NCI-H82 (cell line): ENCODE measurements at regions not wholly inside any gene's neighbourhood (a gene's known extent, or its start where the extent isn't known, plus 50 kb on each side); places are given as distances from the start of the nearest gene placed in this dataset.
"Not testable (repeated sequence)": the region's sequence is repeated elsewhere in the genome, so short reads cannot be mapped to it uniquely, and the experiment has no call there.

Source experiments
- DNase-seq: peaks from one replicate; lab custom pipeline; 2025; lab: John Stamatoyannopoulos, UW

DNA sequence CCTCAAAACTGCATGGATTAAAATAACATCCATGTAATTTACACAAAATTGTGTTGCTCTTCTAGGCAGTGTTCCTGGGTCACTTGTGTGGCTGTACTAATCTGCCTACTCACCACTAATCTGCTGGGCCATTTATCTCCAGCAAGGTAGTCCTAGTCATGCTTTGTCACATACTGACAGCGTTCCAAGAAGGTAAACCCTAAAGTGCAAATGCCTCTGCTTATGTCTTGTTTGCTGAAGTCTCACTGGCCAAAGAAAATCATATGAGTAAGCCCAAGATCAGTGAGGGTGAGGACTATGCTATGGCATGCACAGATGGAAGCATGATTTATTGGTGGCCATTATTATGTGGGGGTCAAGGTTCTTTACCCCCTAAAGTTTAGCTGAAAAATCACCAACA, 630.2 kb upstream of the LUZP2 start:
- no peak for DNase-seq

DNA sequence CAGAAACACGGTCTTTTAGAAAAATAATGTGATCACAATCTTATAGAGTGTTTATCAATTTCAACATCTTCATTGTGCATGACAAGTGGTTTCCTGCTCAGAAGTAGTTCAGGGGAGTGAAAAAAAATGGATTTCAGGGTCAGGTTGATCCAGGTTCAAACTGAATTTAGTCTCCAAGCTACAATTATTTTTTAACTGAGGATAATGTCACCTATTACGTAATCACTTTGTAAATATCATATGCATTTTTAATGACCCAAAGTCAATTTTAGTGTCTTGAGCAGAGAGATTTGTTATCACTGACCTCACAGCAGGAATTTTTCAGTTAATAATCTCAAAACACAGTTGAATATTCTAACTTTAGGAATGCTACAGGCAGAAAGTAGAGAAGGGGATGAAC, 627.2 kb upstream of the LUZP2 start:
- DNase-seq: no peak

- DNase-seq: no peak
Measured at GRCh38 chr11:23873406-23873805, 623.4 kb upstream of the LUZP2 start.

DNA sequence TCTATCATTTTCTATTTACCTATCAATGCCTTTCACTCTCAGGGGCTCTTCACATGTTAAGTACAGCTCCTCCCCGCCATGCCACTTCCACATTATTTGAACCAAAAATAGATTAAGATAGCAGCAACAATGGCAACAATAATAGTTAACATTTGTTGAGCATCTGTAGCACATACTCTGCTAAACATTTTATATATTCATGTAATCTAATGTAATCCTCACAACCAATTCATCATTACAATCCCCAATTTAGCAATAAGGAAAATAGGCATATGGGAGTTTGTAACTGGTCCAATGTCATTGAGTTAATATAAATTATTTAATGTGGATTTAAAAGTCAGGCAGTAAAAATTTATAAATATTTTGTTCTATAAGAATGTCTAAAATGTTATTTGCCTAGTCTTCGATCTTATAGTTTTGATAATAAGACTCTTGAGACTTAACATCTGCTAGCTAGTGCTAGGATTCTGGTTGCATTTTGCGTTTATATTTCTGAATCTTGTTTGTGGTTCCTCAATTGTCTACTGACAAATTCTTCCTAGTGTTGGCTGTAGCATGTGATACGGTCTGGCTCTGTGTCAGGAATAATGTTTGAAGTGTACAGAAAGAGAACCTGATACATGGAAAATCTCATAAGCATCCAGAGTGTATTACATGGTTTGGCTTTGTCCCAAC, 621.5 kb upstream of the LUZP2 start:
- DNase-seq: no peak

- not testable (repeated sequence) for DNase-seq
Measured at GRCh38 chr11:23883426-23884048, 613.3 kb upstream of the LUZP2 start.

- no peak for DNase-seq
Measured at GRCh38 chr11:23884341-23884740, 612.5 kb upstream of the LUZP2 start.

- DNase-seq: no peak
Measured at GRCh38 chr11:23885801-23886200, 611.1 kb upstream of the LUZP2 start.

DNA sequence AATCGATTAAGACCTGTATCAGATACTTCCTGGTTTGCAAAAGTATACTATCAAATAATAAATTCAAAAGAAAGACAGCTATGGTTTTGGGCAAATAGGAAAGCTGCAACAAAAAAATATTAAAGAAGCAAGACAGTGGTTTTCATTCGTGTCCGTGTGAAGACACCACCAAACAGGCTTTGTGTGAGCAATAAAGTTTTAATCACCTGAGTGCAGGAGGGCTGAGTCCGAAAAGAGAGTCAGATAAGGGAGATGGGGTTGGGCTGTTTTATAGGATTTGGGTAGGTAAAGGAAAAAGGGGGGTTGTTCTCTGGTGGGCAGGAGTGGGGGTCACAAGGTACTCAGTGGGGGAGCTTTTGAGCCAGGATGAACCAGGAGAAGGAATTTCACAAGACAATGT, 609.7 kb upstream of the LUZP2 start:
- not testable (repeated sequence) for DNase-seq

DNA sequence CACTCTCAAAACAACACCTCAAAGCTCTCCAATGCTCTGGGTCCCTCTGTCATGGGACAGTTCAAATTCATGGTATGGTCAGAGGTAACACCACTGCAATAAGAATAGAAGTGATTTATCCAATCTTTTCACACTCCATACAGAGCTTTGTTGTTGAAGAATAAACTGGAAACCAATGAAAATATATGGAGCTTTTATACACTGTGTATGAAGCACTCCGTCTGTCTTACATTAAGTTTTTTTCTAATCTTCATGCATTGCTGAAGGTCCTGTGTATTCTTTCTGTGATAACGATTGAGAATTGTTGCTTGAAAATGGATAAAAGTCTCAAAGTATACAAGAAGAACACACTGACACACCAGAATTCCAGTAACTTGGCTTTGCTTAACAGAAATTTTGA, 603.7 kb upstream of the LUZP2 start:
- no peak for DNase-seq

- DNase-seq: peak; percentile 3
Measured at GRCh38 chr11:23897453-23898286, 599.2 kb upstream of the LUZP2 start.

- no peak for DNase-seq
Measured at GRCh38 chr11:23903044-23903704, 593.7 kb upstream of the LUZP2 start.

GRCh38 chr11:23919455-23919854, 577.4 kb upstream of the LUZP2 start:
- DNase-seq: no peak

DNA sequence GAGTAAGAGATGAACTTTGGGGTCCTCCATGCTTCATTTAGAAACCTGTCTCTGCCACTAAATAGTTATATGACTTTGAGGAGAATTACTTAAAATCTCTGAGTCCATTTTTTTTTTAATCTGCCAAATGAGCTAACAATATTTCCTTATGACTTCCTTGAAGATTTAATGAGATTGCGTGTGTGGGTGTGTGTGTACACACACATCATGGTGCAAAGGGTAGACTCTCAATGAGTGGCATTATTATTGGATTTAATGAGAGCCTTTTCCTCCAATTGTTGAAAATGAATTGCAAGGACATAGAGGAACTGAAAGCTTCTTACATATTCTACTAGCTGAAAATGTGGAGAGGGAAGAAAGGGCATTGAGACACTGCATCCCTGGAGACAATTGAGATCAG, 573.5 kb upstream of the LUZP2 start:
- DNase-seq: no peak

GRCh38 chr11:23924226-23924625, 572.6 kb upstream of the LUZP2 start:
- DNase-seq: no peak

- DNase-seq: no peak
Measured at GRCh38 chr11:23931443-23931842, 565.4 kb upstream of the LUZP2 start.

DNA sequence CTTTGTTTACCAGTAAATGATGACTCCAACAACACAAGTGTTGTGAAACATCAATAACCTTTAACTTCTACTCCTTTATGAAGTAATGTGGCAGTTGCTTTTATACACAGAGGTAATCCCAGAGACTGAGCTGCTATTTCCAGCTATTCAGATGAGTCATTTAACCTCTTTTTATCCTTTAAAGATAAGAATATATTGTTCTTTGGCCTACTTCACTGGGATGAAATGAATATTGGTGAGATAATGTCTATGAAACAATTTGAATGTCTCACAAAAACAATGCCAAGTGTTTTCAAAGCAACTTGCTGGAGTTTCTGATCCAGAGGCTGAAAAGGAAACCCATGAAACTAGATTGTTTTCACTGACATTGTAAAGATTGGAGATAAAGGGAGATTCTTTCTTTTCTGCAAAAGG, 564.4 kb upstream of the LUZP2 start:
- no peak for DNase-seq

GRCh38 chr11:23933721-23934120, 563.1 kb upstream of the LUZP2 start:
- no peak for DNase-seq

DNA sequence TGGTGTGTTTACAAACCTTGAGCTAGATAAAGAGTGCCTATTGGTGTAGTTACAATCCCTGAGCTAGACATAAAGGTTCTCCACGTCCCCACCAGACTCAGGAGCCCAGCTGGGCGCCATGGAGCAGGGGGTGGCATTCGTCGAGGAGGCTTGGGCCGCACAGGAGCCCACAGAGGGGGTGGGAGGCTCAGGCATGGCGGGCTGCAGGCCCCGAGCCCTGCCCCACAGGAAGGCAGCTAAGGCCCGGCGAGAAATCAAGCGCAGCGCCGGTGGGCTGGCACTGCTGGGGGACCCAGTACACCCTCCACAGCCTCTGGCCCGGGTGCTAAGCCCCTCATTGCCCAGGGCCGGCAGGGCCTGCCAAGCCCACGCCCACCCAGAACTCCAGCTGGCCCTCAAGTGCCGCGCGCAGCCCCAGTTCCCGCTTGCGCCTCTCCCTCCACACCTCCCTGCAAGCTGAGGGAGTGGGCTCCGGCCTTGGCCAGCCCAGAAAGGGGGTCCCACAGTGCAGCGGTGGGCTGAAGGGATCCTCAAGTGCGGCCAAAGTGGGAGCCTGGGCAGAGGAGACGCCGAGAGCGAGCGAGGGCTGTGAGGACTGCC, 562.1 kb upstream of the LUZP2 start:
- DNase-seq: not testable (repeated sequence)

GRCh38 chr11:23942117-23942815, 554.6 kb upstream of the LUZP2 start:
- DNase-seq: not testable (repeated sequence)

DNA sequence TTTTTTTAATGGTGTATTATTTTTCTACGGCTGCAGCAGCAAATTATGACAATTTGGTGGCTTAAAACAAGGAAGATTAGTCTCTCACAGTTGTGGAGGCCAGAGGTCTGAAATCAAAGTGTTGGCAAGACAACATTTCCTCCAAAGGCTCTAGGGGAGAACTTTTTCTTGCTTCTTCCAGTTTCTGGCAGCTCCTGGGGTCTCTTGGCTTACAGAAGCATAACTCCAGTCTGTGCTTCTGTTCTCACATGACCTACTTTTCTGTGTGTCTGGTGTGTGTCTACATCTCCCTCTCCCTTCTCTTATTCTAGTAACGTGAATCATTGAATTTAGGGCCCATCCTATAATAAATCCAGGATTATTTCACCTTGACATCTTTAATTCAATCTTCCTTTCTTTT, 551.9 kb upstream of the LUZP2 start:
- DNase-seq: no peak

DNA sequence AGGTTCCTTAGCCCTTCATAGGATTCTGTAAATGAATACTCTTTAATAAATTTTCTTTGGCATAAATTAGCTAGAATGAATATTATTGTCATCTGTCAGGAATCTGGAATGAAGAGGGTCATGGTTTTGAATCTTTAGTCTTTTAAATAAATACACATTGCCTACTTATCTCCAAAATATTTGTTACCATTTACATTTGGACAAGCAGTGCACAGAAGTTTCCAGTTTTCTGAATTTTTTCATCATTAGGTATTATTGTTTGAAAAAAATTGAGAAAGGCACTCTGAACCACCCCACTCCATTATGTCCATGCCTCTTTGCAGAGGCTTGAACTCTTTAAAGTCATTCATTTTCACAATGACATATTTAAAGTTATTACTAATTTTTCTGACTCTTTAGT, 549.0 kb upstream of the LUZP2 start:
- DNase-seq: no peak

- no peak for DNase-seq
Measured at GRCh38 chr11:23948851-23949250, 548.0 kb upstream of the LUZP2 start.
